ENCODE measurements at regions not wholly inside any gene's neighbourhood (a gene's known extent, or its start where the extent isn't known, plus 50 kb on each side); places are given as distances from the start of the nearest gene placed in this dataset.
"Not testable (repeated sequence)": the region's sequence is repeated elsewhere in the genome, so short reads cannot be mapped to it uniquely, and the experiment has no call there.

- TF ChIP-seq, protein P1, sequence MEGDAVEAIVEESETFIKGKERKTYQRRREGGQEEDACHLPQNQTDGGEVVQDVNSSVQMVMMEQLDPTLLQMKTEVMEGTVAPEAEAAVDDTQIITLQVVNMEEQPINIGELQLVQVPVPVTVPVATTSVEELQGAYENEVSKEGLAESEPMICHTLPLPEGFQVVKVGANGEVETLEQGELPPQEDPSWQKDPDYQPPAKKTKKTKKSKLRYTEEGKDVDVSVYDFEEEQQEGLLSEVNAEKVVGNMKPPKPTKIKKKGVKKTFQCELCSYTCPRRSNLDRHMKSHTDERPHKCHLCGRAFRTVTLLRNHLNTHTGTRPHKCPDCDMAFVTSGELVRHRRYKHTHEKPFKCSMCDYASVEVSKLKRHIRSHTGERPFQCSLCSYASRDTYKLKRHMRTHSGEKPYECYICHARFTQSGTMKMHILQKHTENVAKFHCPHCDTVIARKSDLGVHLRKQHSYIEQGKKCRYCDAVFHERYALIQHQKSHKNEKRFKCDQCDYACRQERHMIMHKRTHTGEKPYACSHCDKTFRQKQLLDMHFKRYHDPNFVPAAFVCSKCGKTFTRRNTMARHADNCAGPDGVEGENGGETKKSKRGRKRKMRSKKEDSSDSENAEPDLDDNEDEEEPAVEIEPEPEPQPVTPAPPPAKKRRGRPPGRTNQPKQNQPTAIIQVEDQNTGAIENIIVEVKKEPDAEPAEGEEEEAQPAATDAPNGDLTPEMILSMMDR (IDR thresholded peaks at IDR 0.05): not testable (repeated sequence)
- TF ChIP-seq ZFX (IDR thresholded peaks at IDR 0.05; ENCODE audit: borderline replicate concordance): not testable (repeated sequence)
Observed at GRCh38 chr13:50185769-50186763, 170.8 kb downstream of the KCNRG start.
